A549 (cell line): ENCODE measurements at regions not wholly inside any gene's neighbourhood (a gene's known extent, or its start where the extent isn't known, plus 50 kb on each side); places are given as distances from the start of the nearest gene placed in this dataset.

Experiments used
- HDAC2 ChIP-seq: fragments of 200-600 bp; sonication (generic); IDR thresholded peaks from 2 replicates; pipeline ENCODE4 v1.6.1; 2016
- HOXB13 ChIP-seq: fragments of 250-450 bp; sonication (Bioruptor Pico); IDR thresholded peaks from 2 replicates; pipeline ENCODE4 v1.5.0; 2020; ENCODE audit warnings: low read depth, mild to moderate bottlenecking, moderate library complexity
- HOXB5 ChIP-seq: fragments of 250-450 bp; sonication (Bioruptor Pico); IDR thresholded peaks from 2 replicates; pipeline ENCODE4 v1.5.0; 2020; ENCODE audit warnings: mild to moderate bottlenecking, moderate library complexity
- JUN ChIP-seq, 2 experiments: fragments of >200 bp; sonication (Bioruptor Twin); formaldehyde crosslinking; IDR thresholded peaks; 2 replicates in 1 of 2; 3 replicates in 1 of 2; pipeline ENCODE4 v1.6.1; 2016 to 2017
- MAZ ChIP-seq: fragments of 150-350 bp; IDR thresholded peaks from 2 replicates; pipeline ENCODE4 v1.6.1; 2014; ENCODE audit warnings: antibody characterized with exemption, low read depth, low read length, borderline replicate concordance
- RFX5 ChIP-seq: fragments of 450-650 bp; IDR thresholded peaks from 2 replicates; pipeline ENCODE4 v1.7.1; 2014; ENCODE audit warnings: antibody characterized with exemption, mild to moderate bottlenecking, moderate library complexity
- RNF2 ChIP-seq: fragments of 200-600 bp; sonication (generic); IDR thresholded peaks from 2 replicates; pipeline ENCODE4 v1.6.1; 2016; ENCODE audit warnings: low read depth, mild to moderate bottlenecking, antibody characterized with exemption, moderate library complexity, borderline replicate concordance
- SMC3 ChIP-seq: fragments of >200 bp; sonication (Bioruptor Twin); formaldehyde crosslinking; IDR thresholded peaks from 3 replicates; pipeline ENCODE4 v1.6.1; 2018; ENCODE audit warnings: inconsistent platforms

GRCh38 chrX:116238567-116239255, 68.2 kb downstream of the AGTR2 start:
- TF ChIP-seq HDAC2, result no peak
- TF ChIP-seq RNF2, result no peak
- no peak for TF ChIP-seq HOXB13
- TF ChIP-seq RFX5, result no peak
- no peak for TF ChIP-seq MAZ
- TF ChIP-seq JUN (IDR thresholded peaks at IDR 0.05), result no peak
- no peak for TF ChIP-seq SMC3
- no peak for TF ChIP-seq HOXB5 (CRISPR knock-in tag)
